ENCODE measurements at regions not wholly inside any gene's neighbourhood (a gene's known extent, or its start where the extent isn't known, plus 50 kb on each side); places are given as distances from the start of the nearest gene placed in this dataset.

- Histone ChIP-seq H3K27me3 (no peaks in the 10 kb centered on the region), H3K36me3 (no peaks in the 10 kb centered on the region), H3K27ac (no peak overlapping the region), H3K4me1 (no peaks in the 10 kb centered on the region), H3K4me3 (no peak overlapping the region), H3K9me3 (no peaks in the 10 kb centered on the region)
- TF ChIP-seq POLR2A (IDR thresholded peaks at IDR 0.05) = no peak
- no peak for TF ChIP-seq POLR2AphosphoS5 (IDR thresholded peaks at IDR 0.05)
- TF ChIP-seq, protein P1, sequence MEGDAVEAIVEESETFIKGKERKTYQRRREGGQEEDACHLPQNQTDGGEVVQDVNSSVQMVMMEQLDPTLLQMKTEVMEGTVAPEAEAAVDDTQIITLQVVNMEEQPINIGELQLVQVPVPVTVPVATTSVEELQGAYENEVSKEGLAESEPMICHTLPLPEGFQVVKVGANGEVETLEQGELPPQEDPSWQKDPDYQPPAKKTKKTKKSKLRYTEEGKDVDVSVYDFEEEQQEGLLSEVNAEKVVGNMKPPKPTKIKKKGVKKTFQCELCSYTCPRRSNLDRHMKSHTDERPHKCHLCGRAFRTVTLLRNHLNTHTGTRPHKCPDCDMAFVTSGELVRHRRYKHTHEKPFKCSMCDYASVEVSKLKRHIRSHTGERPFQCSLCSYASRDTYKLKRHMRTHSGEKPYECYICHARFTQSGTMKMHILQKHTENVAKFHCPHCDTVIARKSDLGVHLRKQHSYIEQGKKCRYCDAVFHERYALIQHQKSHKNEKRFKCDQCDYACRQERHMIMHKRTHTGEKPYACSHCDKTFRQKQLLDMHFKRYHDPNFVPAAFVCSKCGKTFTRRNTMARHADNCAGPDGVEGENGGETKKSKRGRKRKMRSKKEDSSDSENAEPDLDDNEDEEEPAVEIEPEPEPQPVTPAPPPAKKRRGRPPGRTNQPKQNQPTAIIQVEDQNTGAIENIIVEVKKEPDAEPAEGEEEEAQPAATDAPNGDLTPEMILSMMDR (IDR thresholded peaks at IDR 0.05) = no peak
- TF ChIP-seq EP300 (IDR thresholded peaks at IDR 0.05) = no peak
- 84 to 89% methylated on average over 7 of the region's 7 CpGs for WGBS, 2 donors
- DNase-seq = no peak
- intact Hi-C loops (cut with DNase I) = no loop called here
Observed at GRCh38 chr3:73235768-73236167, 174.3 kb downstream of the EBLN2 start.

- no peaks in the 10 kb centered on the region for H3K27me3 ChIP-seq
- WGBS, 2 donors = 86 to 92% methylated on average over 5 of the region's 5 CpGs
- TF ChIP-seq, protein P1 (IDR thresholded peaks at IDR 0.05) = no peak
- TF ChIP-seq POLR2A (IDR thresholded peaks at IDR 0.05) (no peak), EP300 (IDR thresholded peaks at IDR 0.05) (no peak), POLR2AphosphoS5 (IDR thresholded peaks at IDR 0.05) (no peak)
- intact Hi-C loops (cut with DNase I) = no loop called here
- H3K4me1 ChIP-seq = no peaks in the 10 kb centered on the region
- H3K27ac ChIP-seq = no peak overlapping the region
- no peak for DNase-seq
- H3K9me3 ChIP-seq = no peaks in the 10 kb centered on the region
- no peak overlapping the region for H3K4me3 ChIP-seq
- no peaks in the 10 kb centered on the region for H3K36me3 ChIP-seq
Observed at GRCh38 chr3:73236867-73237266, 175.4 kb downstream of the EBLN2 start.

GRCh38 chr3:73243740-73244139 lies 182.3 kb downstream of the EBLN2 start:
- intact Hi-C loops (cut with DNase I) = no loop called here
- TF ChIP-seq POLR2AphosphoS5 (IDR thresholded peaks at IDR 0.05) (no peak), POLR2A (IDR thresholded peaks at IDR 0.05) (no peak), EP300 (IDR thresholded peaks at IDR 0.05) (no peak)
- TF ChIP-seq, protein P1 (IDR thresholded peaks at IDR 0.05) = no peak
- Histone ChIP-seq H3K27ac (no peak overlapping the region), H3K9me3 (no peaks in the 10 kb centered on the region), H3K4me3 (no peak overlapping the region), H3K4me1 (no peaks in the 10 kb centered on the region), H3K36me3 (no peaks in the 10 kb centered on the region), H3K27me3 (no peaks in the 10 kb centered on the region)
- DNase-seq = no peak
- WGBS, 2 donors = 92% methylated on average over 3 of the region's 3 CpGs

GRCh38 chr3:73245459-73245858 lies 184.0 kb downstream of the EBLN2 start:
- Histone ChIP-seq H3K4me3 (no peak overlapping the region), H3K27ac (no peak overlapping the region), H3K36me3 (no peaks in the 10 kb centered on the region), H3K4me1 (no peaks in the 10 kb centered on the region), H3K9me3 (no peaks in the 10 kb centered on the region), H3K27me3 (no peaks in the 10 kb centered on the region)
- WGBS, 2 donors = 56 to 74% methylated on average over 1 of the region's 1 CpG
- intact Hi-C loops (cut with DNase I) = no loop called here
- no peak for DNase-seq
- no peak for TF ChIP-seq EP300 (IDR thresholded peaks at IDR 0.05)
- TF ChIP-seq, protein P1 (IDR thresholded peaks at IDR 0.05) = no peak

- H3K27ac ChIP-seq = no peak overlapping the region
- DNase-seq = no peak
- no peaks in the 10 kb centered on the region for H3K36me3 ChIP-seq
- WGBS, 2 donors = 36 to 74% methylated on average over 7 of the region's 7 CpGs
- no peaks in the 10 kb centered on the region for H3K27me3 ChIP-seq
- H3K9me3 ChIP-seq = no peaks in the 10 kb centered on the region
- TF ChIP-seq POLR2AphosphoS5 (IDR thresholded peaks at IDR 0.05) (no peak), POLR2A (IDR thresholded peaks at IDR 0.05) (no peak)
- H3K4me3 ChIP-seq = no peak overlapping the region
- no peaks in the 10 kb centered on the region for H3K4me1 ChIP-seq
- intact Hi-C loops (cut with DNase I) = no loop called here
Observed at GRCh38 chr3:73249047-73249446, 187.6 kb downstream of the EBLN2 start.
